Thyroid gland (tissue), 4 donors: ENCODE measurements at regions not wholly inside any gene's neighbourhood (a gene's known extent, or its start where the extent isn't known, plus 50 kb on each side); places are given as distances from the start of the nearest gene placed in this dataset.

ENCODE experiments used
- DNase-seq, 2 donors: peaks; one replicate each; pipeline ENCODE4 v3.0.0-alpha.2; 2019
- H3K27ac ChIP-seq, 3 donors: fragments of 200-600 bp; sonication (generic); 1 replicate in 2 of 3; 2 replicates in 1 of 3; pipeline ENCODE4 v1.5.1; 2016 to 2019; ENCODE audit warnings: mild to moderate bottlenecking in 1 of 3, moderate library complexity in 1 of 3
- H3K27me3 ChIP-seq: fragments of 200-600 bp; sonication (generic); one replicate; pipeline ENCODE4 v1.5.1; 2019
- H3K36me3 ChIP-seq, 2 donors: fragments of 200-600 bp; sonication (generic); one replicate each; pipeline ENCODE4 v1.5.1; 2016 to 2019
- H3K4me1 ChIP-seq, 2 donors: fragments of 200-600 bp; sonication (generic); one replicate each; pipeline ENCODE4 v1.5.1; 2017 to 2019
- H3K4me3 ChIP-seq, 3 donors: fragments of 200-600 bp; sonication (generic); replicated peaks in 1 of 3; 1 replicate in 2 of 3; 2 replicates in 1 of 3; pipeline ENCODE4 v1.5.1; 2016; ENCODE audit warnings: mild to moderate bottlenecking in 1 of 3
- H3K9me3 ChIP-seq: fragments of 200-600 bp; sonication (generic); one replicate; pipeline ENCODE4 v1.5.1; 2017
- POLR2A ChIP-seq, 2 donors: fragments of 450-650 bp; IDR thresholded peaks; one replicate each; pipeline ENCODE4 v1.6.1; 2017; ENCODE audit warnings: antibody characterized with exemption in 2 of 2, mild to moderate bottlenecking in 2 of 2, moderate library complexity in 1 of 2
- WGBS, 2 donors: methylation state at CpG; one replicate each; pipeline ENCODE4 v1.1.5; 2017; 5-methylcytosine and 5-hydroxymethylcytosine counted together
- intact Hi-C: fragments of 100-400 bp; cut with DNase I; formaldehyde crosslinking; loops from one replicate; pipeline ENCODE4 v1.15.1; 2023
- TF ChIP-seq, protein P1 (sequence below), 6 experiments: fragments of 200-600 bp in 3 of 6; fragments of 450-650 bp in 3 of 6; sonication (generic) in 3 of 6; IDR thresholded peaks; one replicate each; pipeline ENCODE4 v1.5.1; 2016 to 2019; ENCODE audit warnings: antibody characterized with exemption in 6 of 6, mild to moderate bottlenecking in 2 of 6, inconsistent platforms in 1 of 6, moderate library complexity in 1 of 6

DNA sequence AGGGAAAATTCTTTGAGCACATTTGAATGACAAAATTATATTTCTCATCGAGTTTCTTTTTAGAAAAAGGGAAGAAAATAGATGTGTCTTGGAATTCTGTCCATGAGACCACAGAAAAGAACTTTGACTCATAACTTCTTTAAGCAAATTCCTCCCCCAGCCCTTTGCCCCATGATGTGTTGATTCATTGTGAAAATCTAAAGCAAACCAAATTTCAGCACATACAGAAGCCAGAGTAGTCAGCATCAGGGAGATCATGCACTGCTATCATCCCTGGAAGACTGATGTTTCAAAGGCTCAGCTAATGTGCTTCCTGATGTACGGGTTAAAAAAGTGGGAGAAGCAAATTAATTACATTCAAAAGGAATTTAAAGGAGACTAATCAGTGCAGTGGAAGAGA, 159.7 kb downstream of the FAT3 start:
- Histone ChIP-seq H3K36me3 (no peaks in the 10 kb centered on the region), H3K4me3 (no peak overlapping the region), H3K9me3 (no peaks in the 10 kb centered on the region), H3K27ac (no peak overlapping the region), H3K27me3 (no peaks in the 10 kb centered on the region), H3K4me1 (no peaks in the 10 kb centered on the region)
- whole genome bisulfite sequencing, 2 donors = 67 to 77% methylated on average over 2 of the region's 2 CpGs
- no peak for DNase-seq
- intact Hi-C loops = no loop called here
- TF ChIP-seq POLR2A (IDR thresholded peaks at IDR 0.05) = no peak
- TF ChIP-seq, protein P1, sequence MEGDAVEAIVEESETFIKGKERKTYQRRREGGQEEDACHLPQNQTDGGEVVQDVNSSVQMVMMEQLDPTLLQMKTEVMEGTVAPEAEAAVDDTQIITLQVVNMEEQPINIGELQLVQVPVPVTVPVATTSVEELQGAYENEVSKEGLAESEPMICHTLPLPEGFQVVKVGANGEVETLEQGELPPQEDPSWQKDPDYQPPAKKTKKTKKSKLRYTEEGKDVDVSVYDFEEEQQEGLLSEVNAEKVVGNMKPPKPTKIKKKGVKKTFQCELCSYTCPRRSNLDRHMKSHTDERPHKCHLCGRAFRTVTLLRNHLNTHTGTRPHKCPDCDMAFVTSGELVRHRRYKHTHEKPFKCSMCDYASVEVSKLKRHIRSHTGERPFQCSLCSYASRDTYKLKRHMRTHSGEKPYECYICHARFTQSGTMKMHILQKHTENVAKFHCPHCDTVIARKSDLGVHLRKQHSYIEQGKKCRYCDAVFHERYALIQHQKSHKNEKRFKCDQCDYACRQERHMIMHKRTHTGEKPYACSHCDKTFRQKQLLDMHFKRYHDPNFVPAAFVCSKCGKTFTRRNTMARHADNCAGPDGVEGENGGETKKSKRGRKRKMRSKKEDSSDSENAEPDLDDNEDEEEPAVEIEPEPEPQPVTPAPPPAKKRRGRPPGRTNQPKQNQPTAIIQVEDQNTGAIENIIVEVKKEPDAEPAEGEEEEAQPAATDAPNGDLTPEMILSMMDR (IDR thresholded peaks at IDR 0.05) = no peak

DNA sequence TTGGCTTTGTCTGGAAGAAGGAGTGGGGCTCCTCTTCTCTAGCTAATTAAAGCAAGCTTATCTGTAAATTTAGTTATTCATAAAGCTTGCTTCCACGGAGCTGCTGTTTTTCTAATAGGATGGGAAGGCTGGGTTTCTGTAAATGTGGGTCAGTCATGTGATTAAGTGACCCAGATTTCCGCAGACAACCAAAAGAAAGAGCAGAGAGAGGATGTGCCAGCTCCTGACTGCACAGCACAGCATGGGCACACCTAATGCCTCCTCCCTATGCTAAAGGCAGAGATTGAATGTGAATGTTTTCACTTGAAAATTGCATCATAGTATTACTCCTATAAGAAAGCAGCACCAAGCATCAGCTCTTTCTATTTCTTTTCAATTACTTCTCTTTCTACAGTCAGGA, 160.2 kb downstream of the FAT3 start:
- 31 to 36% methylated on average over 2 of the region's 2 CpGs for whole genome bisulfite sequencing, 2 donors
- intact Hi-C loops = no loop called here

DNA sequence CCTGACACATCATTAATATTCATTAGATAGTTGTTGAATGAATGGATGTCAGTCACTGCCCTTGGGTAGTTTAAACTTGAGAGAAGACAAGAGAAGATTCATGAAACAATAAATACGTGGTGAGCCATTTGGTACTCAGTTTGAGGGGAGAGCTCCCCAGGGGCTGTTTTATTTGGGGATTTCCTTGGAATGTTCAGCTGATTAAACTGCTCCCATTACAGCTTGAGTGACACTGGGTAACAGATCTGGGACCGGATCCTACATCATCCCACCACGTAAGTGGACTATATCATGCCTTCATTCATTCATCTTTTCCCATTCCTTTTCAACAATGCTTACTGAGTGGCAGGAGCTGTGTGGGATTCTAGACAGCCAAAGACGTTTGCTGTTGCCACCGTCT, 162.0 kb downstream of the FAT3 start:
- no peak overlapping the region for H3K27ac ChIP-seq
- no peaks in the 10 kb centered on the region for H3K27me3 ChIP-seq
- TF ChIP-seq, protein P1 (IDR thresholded peaks at IDR 0.05) = no peak
- no peak for TF ChIP-seq POLR2A (IDR thresholded peaks at IDR 0.05)
- no peaks in the 10 kb centered on the region for H3K36me3 ChIP-seq
- H3K4me1 ChIP-seq = no peaks in the 10 kb centered on the region
- H3K9me3 ChIP-seq = no peaks in the 10 kb centered on the region
- no peak overlapping the region for H3K4me3 ChIP-seq
- intact Hi-C loops = no loop called here
- DNase-seq = no peak
- 78% methylated on average over 5 of the region's 5 CpGs for WGBS, 2 donors

More for the DNA sequence above, 160.2 kb downstream of the FAT3 start:
- no peak for DNase-seq
- no peaks in the 10 kb centered on the region for H3K4me1 ChIP-seq
- no peaks in the 10 kb centered on the region for H3K27me3 ChIP-seq
- H3K36me3 ChIP-seq = no peaks in the 10 kb centered on the region
- H3K9me3 ChIP-seq = no peaks in the 10 kb centered on the region
- no peak overlapping the region for H3K4me3 ChIP-seq
- H3K27ac ChIP-seq = no peak overlapping the region
- TF ChIP-seq, protein P1 (IDR thresholded peaks at IDR 0.05) = no peak
- no peak for TF ChIP-seq POLR2A (IDR thresholded peaks at IDR 0.05)

DNA sequence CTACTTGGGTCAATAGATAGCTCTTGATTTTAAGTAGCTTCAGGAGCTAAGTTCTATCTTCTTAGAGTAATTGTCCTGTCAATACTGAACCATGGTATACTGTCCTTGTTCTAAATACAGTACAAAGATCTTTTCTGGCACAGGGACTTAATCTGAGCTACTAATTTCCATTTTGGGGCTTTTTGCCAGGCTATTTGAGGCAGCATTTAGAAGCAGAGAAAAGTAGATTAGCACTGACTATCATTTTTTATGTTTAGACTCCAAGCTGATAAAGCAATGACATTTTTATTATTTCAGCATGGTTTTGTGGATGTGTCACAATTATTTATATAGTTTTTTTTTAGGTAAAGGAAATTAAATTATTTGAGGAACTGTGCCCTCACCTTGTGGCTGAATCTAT, 163.2 kb downstream of the FAT3 start:
- Histone ChIP-seq H3K9me3 (no peaks in the 10 kb centered on the region), H3K36me3 (no peaks in the 10 kb centered on the region), H3K27ac (no peak overlapping the region), H3K4me1 (no peaks in the 10 kb centered on the region), H3K27me3 (no peaks in the 10 kb centered on the region), H3K4me3 (no peak overlapping the region)
- intact Hi-C loops = no loop called here
- TF ChIP-seq, protein P1 (IDR thresholded peaks at IDR 0.05) = no peak
- TF ChIP-seq POLR2A (IDR thresholded peaks at IDR 0.05) = no peak
- DNase-seq = no peak

DNA sequence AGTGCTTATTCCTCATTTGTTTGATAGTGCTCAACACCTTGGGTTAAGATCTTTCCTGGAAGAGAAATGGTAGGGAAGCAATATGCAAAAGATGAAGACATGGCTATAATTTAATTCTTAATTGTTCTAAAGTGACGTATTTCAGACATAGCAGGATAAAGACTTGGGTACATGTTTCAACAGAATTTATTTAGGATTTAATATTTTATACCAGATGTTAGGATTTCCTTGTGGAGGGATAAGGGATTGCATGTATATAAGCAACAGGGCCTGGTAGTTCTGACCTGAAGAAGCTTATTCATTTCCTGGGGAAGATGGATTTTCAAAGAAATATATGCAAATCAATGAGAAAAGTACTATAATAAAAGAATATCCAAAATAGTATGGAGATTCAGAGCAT, 163.8 kb downstream of the FAT3 start:
- no peak for TF ChIP-seq POLR2A (IDR thresholded peaks at IDR 0.05)
- TF ChIP-seq, protein P1 (IDR thresholded peaks at IDR 0.05) = no peak
- Histone ChIP-seq H3K27me3 (no peaks in the 10 kb centered on the region), H3K36me3 (no peaks in the 10 kb centered on the region), H3K9me3 (no peaks in the 10 kb centered on the region), H3K4me1 (no peaks in the 10 kb centered on the region), H3K27ac (no peak overlapping the region), H3K4me3 (no peak overlapping the region)
- intact Hi-C loops = no loop called here
- no peak for DNase-seq
- 93 to 95% methylated on average over 1 of the region's 1 CpG for WGBS, 2 donors
